Hepatocyte (in vitro differentiated cells): ENCODE measurements at regions not wholly inside any gene's neighbourhood (a gene's known extent, or its start where the extent isn't known, plus 50 kb on each side); places are given as distances from the start of the nearest gene placed in this dataset.

ENCODE experiments used
- EZH2 ChIP-seq: fragments of 200-600 bp; sonication (generic); IDR thresholded peaks from 2 replicates; pipeline ENCODE4 v1.6.1; 2016; ENCODE audit warnings: antibody characterized with exemption, mild to moderate bottlenecking, borderline replicate concordance
- TF ChIP-seq, protein P1 (sequence below): fragments of 200-600 bp; sonication (generic); IDR thresholded peaks from 2 replicates; pipeline ENCODE4 v1.5.1; 2016; ENCODE audit warnings: antibody characterized with exemption, mild to moderate bottlenecking; ENCODE audit not compliant: poor library complexity

DNA sequence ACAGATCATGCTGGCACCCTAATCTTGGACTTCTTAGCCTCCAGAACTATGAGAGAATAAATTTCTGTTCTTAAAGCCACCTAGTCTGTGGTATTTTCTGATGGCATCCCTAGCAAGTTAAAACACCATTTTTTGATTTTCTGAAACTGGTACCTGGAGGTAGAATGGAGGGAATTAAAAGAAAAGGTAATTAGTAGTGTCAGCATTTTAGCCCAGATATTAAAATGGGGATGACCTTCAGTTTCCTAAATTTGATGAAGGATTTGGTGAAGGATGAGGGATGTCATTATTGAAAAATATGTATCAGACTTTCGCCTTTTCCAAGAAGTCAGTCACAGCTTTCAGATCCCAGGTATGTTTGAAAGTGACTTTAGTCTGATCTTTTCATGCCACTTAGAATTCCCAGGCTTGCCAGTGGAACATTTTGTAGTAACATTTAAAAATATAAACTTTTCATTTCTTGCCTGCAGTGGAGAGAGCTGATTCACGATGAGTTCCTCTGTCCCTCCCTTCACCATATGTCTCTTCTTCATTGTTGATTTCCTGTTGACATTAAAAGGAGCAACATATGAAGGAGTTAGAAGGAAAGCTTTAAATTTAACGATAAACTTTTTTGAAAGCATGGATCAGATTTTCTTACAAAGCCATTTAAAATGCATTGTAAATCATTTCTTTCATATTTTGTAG is 169.4 kb downstream of the SLIT2 start:
- TF ChIP-seq, protein P1, sequence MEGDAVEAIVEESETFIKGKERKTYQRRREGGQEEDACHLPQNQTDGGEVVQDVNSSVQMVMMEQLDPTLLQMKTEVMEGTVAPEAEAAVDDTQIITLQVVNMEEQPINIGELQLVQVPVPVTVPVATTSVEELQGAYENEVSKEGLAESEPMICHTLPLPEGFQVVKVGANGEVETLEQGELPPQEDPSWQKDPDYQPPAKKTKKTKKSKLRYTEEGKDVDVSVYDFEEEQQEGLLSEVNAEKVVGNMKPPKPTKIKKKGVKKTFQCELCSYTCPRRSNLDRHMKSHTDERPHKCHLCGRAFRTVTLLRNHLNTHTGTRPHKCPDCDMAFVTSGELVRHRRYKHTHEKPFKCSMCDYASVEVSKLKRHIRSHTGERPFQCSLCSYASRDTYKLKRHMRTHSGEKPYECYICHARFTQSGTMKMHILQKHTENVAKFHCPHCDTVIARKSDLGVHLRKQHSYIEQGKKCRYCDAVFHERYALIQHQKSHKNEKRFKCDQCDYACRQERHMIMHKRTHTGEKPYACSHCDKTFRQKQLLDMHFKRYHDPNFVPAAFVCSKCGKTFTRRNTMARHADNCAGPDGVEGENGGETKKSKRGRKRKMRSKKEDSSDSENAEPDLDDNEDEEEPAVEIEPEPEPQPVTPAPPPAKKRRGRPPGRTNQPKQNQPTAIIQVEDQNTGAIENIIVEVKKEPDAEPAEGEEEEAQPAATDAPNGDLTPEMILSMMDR = no peak
- TF ChIP-seq EZH2 = no peak
